Activated naive CD4-positive, alpha-beta T cell treated with anti-CD3 and anti-CD28 coated beads, Interleukin-2, amount 50 U/mL, for 16 hours (primary cell): ENCODE measurements at regions not wholly inside any gene's neighbourhood (a gene's known extent, or its start where the extent isn't known, plus 50 kb on each side); places are given as distances from the start of the nearest gene placed in this dataset.
"Not testable (repeated sequence)": the region's sequence is repeated elsewhere in the genome, so short reads cannot be mapped to it uniquely, and the experiment has no call there.

ENCODE experiments used
- DNase-seq: peaks from one replicate; pipeline ENCODE4 v3.0.0-alpha.2; 2020

DNA sequence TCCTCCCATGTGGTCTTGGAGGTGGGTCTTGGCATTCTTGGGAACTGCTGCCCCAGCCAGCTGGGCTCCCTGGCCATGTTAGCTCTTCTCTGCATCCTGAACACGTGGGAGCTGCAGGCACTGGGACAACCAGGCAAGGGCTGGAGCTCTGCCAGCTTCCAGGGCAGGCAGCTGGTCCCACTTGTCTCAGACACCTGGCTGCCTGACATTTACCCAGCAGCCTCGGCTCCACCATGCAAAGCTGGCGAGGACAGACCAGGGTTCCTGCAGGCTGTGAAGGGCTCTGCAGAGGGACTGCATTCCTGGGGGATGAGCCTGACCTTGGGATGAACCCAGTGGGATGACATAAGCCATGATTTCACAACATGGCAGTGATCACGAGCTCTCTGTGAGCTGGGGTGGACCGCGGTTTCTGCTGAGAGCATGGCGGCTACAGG lies 99.0 kb upstream of the TSHZ3 start:
- no peak for DNase-seq

DNA sequence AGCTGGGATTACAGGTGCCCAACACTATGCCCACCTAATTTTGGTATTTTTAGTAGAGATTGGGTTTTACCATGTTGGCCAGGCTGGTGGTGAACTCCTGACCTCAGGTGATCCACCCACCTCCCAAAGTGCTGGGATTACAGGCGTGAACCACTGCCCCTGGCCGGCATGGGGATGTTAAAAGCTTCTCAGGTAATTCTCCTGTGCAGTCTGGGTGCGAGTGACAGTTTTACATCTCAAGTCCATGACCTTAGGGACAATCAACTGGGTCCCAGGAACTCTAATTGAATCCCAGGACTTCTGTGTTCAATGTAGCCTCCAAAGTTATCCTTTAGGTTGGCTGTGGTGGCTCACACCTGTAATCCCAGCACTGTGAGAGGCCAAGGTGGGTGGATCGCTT lies 100.1 kb upstream of the TSHZ3 start:
- no peak for DNase-seq

DNA sequence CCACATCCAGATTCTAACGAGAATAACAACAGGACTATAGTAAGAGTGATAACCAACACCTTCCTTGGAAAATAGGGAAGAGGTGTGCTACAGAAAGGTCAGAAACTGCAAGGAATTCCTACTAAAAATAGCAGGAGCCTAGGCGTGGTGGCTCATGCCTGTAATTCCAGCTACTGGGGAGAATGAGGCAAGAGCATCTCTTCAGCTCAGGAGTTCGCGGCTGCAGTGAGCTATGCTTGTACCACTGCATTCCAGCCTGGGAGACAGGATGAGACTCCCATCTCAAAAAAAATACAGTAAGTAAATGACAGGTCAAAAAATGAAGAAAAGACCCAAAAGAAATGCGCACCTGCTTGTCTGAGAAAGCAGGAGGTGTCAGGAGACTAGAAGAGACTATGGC lies 101.5 kb upstream of the TSHZ3 start:
- DNase-seq = no peak

DNA sequence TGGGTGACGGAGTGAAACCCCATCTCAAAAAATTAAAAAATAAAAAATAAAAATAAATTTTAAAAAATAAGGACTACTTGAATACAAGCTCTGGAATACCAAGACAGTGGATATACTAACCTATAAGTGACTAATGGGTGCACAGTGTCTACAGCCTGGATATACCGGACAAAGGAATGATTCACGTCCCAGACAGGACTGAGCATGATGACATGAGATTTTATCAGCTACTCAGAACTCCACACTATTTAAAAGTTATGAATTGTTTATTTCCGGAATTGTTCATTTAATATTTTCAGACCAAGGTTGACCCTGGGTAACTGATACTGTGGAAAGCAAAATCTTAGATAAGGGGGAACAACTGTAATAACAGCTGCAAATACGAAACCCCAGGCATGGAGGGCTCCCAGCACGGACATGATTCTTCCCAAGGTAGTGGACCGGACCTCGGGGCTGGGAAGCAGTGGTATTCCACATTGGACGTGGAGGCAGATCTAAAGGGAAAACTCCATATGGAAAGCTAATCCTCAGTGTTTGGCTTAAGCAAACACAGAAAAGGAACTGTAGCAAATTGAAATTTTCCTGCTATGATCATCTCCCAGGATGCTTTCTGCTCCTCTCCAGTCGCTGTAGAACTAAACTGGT lies 102.6 kb upstream of the TSHZ3 start:
- no peak for DNase-seq

DNA sequence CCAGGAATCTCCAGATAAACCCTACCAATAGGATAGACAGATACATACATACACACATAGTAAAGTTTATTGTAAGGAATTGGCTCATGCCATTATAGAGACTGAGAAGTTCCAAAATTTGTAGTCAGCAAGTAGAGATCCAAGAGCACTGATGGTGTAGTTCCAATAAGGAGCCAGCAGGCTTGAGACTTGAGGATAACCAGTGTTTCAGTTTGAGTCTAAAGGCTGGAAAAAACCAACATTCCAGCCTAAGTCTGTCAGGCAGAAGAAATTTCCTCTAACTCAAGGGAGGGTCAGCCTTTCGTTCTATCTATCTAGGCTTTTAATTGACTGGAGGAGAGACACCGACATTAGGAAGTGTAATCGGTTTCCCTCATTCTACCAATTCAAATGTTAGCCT lies 110.2 kb upstream of the TSHZ3 start:
- no peak for DNase-seq

DNA sequence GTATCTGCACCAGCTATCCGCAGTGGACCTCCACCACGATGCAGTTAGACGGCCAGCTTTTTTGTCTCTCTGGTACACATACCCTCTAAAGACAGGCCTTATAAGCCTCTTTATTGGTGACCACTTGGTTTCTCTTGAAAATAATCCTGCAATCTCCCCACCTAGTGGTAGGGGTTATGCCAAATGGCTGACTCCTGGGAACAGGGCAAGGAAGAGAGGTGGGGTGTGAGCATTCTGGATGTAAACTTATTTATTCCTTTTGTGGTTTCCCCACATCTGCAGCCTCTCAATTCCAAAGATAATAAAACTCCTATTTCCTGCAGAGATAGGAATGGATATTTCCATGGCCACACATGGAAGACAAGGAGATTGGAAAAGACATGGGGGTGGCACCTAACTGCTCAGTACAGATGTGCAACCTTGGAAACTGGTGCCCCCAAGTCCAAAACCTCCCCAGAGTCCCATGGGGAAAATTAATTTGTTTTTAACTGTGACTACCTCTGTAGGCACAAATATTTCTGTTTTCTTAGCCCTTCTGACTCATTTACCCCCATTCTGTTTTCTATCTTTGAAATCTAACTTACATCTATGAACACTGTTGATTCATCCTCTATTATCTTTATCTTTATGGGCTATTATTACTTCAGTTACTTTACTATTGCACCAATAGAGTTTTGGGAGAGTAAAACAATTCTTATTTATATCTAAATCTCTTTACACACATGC lies 112.7 kb upstream of the TSHZ3 start:
- DNase-seq = no peak

DNA sequence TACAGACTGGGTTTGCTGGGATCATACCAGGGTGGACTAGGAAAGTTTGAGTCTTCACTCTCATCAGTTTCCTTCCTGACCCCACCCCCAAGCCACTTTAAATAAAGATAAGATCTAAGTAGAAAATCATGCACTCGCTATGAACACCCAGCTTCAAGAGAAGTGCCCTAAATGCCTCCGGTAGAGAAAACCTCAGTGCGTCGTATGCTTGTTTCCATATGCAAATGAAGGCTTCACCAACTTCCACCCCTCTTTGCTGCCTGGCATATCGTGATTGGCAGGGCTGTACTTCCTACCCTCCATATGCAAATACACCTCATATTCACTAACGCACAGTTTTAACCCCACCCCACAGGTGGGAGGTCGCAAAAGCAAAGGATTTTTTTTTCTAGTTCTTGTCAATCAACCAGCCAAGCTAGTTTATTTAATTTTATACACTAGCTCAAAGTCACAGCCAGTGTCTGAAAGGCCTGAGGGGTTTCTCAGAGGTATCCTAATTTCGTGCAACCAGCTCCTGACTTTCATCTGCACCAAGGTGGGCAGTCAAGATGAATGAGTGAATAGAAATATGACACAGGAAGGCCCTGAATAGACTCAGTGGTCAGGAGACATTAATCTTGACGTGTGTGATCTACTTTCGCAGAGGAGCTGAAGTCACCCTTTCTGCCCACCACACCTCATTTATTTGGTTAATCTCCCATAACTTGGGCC lies 121.1 kb upstream of the TSHZ3 start:
- no peak for DNase-seq

DNA sequence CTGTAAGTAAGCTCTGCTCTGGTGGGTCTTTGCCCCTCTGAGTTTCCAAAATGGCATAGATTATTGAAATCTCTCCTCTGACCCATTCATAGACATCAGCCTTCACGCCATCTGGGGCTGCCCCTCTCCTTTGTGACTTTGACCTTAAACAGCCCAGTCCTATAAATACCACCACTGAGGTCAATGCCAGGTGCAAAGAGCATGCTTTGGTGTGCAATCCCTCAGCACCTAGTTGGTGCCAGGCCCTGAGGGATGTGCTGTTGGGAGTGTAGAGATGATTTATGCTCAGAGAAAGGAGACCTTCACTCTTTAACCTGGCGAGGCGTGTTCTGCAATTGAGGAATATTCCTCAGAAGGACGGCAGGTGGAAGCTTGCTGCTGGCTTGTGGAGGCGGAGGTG lies 121.7 kb upstream of the TSHZ3 start:
- DNase-seq = no peak

DNA sequence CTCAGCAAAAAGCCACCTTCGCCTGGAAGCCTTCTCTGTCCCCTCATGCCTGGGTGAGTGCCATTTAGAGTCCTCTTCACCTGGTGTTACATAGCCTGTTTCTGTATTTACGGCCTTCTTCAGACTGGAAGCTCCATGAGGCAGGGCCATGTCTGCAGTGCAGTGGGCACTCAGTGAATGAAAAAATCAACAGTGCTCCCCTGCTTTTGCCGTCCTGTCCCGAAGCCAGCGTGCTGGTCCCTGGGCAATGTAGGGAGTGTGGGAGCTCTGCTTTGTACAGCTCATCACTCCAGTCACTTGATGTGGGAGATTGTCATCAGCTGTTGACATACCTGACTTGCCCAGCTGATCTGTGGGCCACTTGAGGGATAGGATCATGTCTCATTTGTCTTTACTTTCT lies 129.0 kb upstream of the TSHZ3 start:
- no peak for DNase-seq

DNA sequence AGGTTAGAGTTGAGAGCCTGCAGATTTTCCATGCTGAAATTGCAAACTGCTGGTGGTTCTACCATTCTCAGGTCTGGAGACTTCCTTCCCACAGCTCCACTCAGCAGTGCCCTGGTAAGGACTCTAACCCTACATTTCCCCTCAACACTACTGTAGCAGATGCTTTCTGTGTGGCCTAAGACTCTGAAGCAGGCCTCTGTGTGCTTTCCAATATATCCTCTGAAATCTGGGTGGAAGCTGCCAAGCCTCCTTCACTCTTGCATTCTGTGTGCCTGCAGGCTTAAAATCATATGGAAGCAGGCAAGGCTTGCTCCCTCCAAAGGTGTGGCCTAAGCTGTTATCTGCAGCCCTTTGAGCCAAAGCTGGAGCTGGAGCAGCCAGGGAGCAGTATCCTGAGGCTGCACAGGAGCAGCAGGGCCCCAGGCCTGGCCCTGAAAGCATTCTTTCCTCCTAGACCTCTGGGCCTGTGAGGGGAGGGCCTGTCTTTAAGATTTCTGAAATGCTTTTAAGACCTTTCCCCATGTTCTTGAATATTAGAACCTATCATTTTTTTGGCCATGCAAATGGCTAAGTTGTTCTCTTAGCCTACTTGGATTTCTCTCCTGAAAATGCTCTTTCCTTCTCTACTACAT lies 134.1 kb upstream of the TSHZ3 start:
- DNase-seq = no peak

DNA sequence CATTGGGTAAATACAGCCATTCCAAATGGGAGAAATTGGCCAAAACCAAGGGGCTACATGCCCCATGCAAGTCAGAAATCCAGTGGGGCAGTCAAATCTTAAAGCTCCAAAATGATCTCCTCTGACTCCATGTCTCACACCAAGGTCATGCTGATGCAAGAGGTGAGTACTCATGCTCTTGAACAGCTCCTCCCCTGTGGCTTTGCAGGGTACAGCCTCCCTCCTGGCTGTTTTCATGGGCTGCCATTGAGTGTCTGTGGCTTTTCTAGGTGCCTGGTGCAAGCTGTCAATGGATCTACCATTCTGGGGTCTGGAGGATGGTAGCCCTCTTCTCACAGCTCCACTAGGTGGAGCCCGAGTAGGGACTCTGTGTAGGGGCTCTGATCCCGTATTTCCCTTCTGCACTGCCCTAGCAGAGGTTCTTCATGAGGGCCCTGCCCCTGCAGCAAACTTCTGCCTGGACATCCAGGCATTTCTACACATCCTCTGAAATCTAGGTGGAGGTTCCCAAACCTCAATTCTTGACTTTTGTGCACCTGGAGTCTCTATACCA lies 135.7 kb upstream of the TSHZ3 start:
- DNase-seq = not testable (repeated sequence)

DNA sequence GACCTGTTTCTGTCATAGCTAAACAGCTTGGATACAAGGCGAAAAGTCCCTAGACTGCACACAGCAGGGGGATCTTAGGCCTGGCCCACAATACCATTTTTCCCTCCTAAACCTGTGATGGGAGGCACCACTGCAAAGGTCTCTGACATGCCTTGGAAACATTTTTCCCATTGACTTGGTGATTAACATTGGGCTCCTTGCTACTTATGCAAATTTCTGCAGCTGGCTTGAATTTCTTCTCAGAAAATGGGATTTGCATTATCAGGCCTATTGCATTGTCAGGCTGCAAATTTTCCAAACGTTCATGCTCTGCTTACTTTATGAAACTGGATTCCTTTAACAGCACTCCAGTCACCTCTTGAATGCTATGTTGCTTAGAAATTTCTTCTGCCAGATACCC lies 136.2 kb upstream of the TSHZ3 start:
- DNase-seq = no peak

DNA sequence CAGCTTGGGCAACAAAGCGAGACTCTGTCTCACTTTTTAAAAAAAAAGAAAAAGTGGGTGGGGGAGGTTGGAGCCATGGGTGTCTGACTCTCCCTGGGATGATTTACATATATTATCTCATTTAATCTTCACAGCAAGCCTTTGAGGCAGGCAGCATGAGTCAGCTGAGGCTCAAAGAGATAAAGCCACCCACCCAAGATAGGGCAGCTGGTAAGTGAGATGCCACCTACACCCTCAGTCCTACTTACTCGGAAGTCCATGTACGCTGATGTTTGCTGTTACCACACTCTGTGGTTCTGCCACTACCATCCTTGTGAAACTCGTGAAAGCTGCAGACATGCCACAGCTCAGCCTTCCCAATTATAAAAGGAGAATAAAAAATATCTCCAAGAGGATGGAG lies 142.0 kb upstream of the TSHZ3 start:
- DNase-seq = no peak

DNA sequence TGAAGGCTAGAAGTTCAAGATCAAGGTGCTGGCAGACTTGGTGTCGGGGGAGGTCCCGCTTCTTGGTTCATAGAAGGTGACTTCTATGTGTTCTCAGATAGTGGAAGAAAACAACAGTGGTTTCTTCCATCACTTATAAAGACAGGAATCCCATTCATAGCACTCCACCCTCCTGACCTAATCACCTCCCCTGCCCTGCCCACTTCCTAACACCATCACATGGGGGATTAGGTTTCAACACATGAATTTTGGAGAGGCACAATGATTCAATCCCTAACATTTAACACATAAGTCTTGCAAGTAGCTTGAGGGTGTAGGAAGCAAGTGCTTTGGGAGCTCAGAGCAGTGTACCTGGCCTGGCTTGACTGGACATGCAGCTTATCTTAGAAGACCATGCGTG lies 142.8 kb upstream of the TSHZ3 start:
- DNase-seq = no peak

DNA sequence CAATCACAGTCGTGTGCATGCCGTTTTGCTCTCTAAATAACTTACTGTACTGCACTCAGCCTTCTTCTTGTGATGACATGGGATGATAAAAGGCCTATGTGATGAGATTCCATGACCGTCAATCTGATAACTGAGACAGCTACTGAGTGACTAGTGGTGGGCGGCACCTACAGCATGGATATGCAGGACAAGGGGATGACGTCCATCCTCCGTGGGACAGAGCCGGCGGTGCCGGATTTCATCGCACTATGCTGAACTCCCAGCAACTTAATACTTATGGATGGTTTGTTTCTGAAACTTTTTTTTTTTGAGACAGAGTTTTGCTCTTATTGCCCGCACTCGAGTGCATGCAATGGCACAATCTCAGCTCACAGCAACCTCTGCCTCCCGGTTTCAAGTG lies 146.8 kb upstream of the TSHZ3 start:
- no peak for DNase-seq

DNA sequence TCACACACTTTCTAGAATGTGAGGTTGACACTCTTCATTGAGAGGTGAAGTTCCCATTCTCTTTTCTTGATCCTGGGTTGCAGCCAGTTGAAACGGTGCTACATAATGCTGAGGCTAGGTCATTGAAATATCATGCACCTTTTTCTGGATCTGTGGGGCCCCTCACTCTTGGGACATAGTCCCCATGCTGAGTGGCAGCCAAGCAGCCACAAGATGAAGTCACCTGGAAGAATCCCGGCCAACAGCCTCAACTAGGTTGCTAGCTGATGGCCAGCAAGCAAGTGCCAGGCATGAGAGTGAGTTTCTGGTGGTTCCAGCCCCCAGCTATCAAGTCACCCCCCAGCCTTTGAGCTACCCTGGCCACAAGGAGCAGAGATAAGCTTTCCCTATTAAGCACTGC lies 148.5 kb upstream of the TSHZ3 start:
- no peak for DNase-seq

DNA sequence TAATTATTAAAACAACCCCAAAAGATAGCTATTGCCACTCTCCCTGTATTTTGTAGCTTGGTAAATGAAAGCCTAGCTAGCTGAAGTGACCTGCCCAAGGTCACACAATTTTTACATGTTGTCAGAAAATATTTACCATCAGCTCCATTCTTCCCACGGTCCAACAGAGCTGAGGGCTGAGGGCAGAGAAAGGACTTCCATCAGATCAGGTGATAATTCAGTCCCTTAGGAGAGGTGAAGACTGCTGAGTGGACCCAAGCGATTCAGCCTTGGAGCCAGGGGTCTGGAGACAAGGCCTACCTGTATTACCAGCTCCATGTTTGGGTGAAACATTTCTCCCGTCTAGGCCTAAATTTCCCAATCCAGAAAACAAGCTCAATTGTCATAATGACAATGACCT lies 149.5 kb upstream of the TSHZ3 start:
- no peak for DNase-seq

DNA sequence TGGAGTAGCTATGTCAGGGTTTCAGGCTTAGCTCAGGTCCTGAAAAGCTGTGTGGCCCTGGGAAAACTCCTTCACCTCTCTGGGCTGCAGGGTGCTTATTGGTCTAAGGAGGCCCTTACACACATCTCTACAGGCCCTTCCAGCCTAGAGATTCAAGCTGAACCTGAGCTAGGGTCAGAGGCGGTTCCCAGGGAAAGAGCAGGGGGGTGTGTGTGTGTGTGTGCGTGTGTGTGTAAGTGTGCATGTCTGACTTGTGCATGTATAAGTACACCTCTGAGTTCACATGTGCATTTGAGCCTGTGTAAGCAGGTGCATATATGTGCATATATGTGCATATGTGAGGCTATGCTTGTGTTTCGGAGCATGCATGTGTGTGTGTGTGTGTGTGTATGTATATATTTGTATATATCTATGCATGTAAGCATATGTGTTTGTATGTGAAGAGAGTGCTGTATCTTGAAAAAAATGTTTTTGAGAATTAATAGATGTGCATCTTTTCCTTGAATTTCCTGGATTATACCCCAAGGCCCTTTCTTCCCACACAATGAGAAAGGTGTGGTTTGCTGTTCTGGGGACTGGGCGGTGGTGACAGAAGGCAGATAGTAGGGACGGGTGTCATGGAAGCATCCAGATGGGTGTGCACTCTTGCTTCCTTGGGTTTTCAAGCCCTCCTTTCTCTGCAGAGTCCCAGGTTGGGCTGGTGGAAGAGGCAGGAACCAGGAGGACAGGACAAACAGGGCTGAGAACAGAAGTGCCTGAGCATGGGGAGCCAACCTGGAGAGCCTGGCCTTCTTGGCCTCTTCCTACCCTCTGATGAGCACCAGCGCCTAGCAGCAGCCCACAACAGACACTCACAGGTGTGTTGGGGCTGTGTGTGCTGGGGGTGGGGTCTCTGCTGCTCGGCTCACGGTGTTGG lies 150.3 kb upstream of the TSHZ3 start:
- no peak for DNase-seq

DNA sequence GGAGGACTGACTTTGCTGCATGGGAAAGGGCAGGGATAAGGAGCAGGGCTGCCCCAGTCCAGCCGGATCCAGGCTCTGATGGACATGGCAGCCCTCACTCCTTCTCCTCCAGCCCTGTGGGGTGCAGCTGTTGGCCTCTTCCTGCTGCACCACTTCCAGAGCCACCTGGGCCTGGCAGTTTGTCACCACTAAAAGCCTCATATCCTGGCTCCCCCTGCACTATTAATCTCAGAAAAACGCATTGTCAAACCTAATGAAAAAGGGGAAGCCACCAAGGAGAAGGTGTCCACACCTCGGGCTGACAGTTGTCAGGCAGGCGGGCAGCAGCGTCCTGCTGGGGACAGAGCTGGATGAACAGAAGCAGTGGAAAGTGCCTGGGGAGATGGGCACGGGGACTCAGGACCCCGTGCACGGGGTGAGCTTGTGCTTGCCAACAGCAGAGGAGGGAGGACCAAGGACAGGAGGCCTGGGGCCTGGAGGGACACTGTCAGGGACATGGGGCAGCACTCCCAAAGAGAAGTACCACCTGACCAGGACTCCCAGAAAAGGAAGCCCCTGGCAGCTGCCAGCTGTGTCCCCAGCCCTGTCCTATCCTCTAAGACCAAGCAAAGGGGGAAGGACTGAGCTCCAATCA lies 151.1 kb upstream of the TSHZ3 start:
- DNase-seq = no peak

DNA sequence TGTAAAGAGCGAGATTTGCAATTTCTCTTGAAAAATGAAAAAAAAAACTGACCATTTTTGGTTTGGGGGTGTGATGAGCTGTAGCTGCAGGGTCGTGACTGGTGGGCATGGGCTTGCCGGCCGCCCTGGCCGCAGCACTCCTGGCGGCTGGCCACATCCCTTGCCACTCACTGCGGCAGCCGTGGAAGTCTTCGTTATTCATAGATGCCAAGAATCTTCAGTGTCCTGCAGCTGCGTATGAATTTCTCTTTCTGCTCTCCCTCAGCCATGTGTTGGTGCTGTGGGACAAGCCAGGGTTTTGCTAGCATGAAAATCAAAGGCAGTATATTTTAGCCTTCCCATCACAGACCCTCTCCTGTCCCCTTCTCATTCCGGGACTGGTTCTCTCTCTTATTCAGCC lies 151.7 kb upstream of the TSHZ3 start:
- no peak for DNase-seq

DNA sequence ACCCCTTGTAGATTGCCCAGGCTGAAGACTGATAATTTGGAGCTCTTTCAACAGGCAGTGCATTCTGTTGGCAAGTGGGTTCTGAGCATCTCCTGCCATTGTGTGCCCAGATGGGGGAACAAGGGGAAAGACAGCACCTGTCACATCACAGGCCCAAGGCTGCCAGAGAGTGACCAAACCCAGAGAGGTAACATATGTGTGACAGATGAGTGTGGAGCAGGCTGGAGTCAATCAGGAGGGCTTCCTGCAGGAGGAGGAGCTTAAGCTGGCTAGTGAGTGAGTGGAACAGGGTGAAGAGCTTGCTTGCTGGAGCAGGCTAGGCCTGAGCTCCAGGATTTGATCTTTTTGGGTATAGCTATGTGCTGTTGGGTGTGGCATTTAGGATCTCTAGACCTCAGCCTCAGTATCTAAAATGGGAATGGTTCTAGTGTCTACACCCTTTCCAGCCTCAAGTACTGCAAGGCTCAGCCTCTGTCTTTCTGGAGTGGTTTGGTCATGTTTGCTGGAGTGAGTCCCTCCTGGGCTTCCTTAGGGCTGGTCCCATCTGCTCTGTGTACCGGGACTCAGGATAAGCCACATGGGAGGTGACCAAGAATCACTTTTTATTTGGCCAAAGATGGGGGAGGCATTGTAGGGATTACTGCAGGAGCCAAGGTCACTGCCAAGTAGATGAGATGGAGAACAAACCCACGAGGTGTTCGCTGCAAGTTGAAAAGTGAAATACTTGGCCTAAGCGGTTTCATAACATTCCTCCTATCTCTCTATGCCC lies 152.4 kb upstream of the TSHZ3 start:
- no peak for DNase-seq
